Subcutaneous abdominal adipose tissue (tissue), 5 donors: ENCODE measurements at regions not wholly inside any gene's neighbourhood (a gene's known extent, or its start where the extent isn't known, plus 50 kb on each side); places are given as distances from the start of the nearest gene placed in this dataset.

ENCODE experiments used
- H3K27ac ChIP-seq: one replicate; pipeline ENCODE4 v1.7.0; 2013; ENCODE audit warnings: low read depth, mild to moderate bottlenecking, inconsistent platforms, low read length, moderate library complexity
- H3K27me3 ChIP-seq, 5 donors: one replicate each; pipeline ENCODE4 v1.7.0; 2013; ENCODE audit warnings: low read length in 5 of 5, inconsistent platforms in 1 of 5; ENCODE audit not compliant: control insufficient read depth in 5 of 5, insufficient read depth in 4 of 5
- H3K36me3 ChIP-seq, 5 donors: one replicate each; pipeline ENCODE4 v1.7.0; 2013; ENCODE audit warnings: low read length in 5 of 5; ENCODE audit not compliant: control insufficient read depth in 5 of 5, insufficient read depth in 5 of 5
- H3K4me1 ChIP-seq, 5 donors: one replicate each; pipeline ENCODE4 v1.7.0; 2013; ENCODE audit warnings: low read length in 5 of 5, mild to moderate bottlenecking in 3 of 5, moderate library complexity in 1 of 5; ENCODE audit not compliant: control insufficient read depth in 5 of 5, insufficient read depth in 5 of 5
- H3K4me3 ChIP-seq, 5 donors: one replicate each; pipeline ENCODE4 v1.7.0; 2013; ENCODE audit warnings: low read length in 5 of 5, low read depth in 1 of 5
- H3K9ac ChIP-seq, 5 donors: one replicate each; pipeline ENCODE4 v1.7.0; 2013; ENCODE audit warnings: low read length in 5 of 5, mild to moderate bottlenecking in 4 of 5, moderate library complexity in 3 of 5
- H3K9me3 ChIP-seq, 5 donors: one replicate each; pipeline ENCODE4 v1.7.0; 2013; ENCODE audit warnings: low read length in 5 of 5; ENCODE audit not compliant: control insufficient read depth in 5 of 5
- donor health status: healthy.
- donor health status: healthy.
- donor health status: healthy.
- donor health status: healthy.
- donor health status: healthy.

- Histone ChIP-seq H3K36me3 (no peaks in the 10 kb centered on the region), H3K27me3 (peaks cover 0 to 2% (median 0%) of the 10 kb centered on the region in 5 donors), H3K9me3 (peaks cover 7 to 19% (median 12%) of the 10 kb centered on the region in 5 donors), H3K27ac (no peak overlapping the region), H3K9ac (no peak overlapping the region), H3K4me1 (no peaks in the 10 kb centered on the region), H3K4me3 (no peak overlapping the region)
Measured at GRCh38 chr5:38742821-38743220, 103.0 kb upstream of the OSMR start.

GRCh38 chr5:38743562-38743961, 102.2 kb upstream of the OSMR start:
- no peak overlapping the region for H3K27ac ChIP-seq
- no peaks in the 10 kb centered on the region for H3K4me1 ChIP-seq
- peaks cover 0 to 2% (median 0%) of the 10 kb centered on the region in 5 donors for H3K27me3 ChIP-seq
- no peak overlapping the region for H3K9ac ChIP-seq
- no peak overlapping the region for H3K4me3 ChIP-seq
- no peaks in the 10 kb centered on the region for H3K36me3 ChIP-seq
- peaks cover 7 to 19% (median 12%) of the 10 kb centered on the region in 5 donors for H3K9me3 ChIP-seq

GRCh38 chr5:38745836-38746732, 99.7 kb upstream of the OSMR start:
- H3K4me3 ChIP-seq = no peak overlapping the region
- H3K36me3 ChIP-seq = no peaks in the 10 kb centered on the region
- peaks cover 0 to 2% (median 0%) of the 10 kb centered on the region in 5 donors for H3K27me3 ChIP-seq
- H3K9me3 ChIP-seq = peaks cover 7 to 19% (median 12%) of the 10 kb centered on the region in 5 donors
- H3K9ac ChIP-seq = no peak overlapping the region
- H3K4me1 ChIP-seq = no peaks in the 10 kb centered on the region
- no peak overlapping the region for H3K27ac ChIP-seq

- Histone ChIP-seq H3K36me3 (no peaks in the 10 kb centered on the region), H3K4me3 (no peak overlapping the region), H3K4me1 (peaks cover 0 to 7% (median 0%) of the 10 kb centered on the region in 5 donors), H3K9me3 (no peaks in the 10 kb centered on the region), H3K27me3 (peaks cover 0 to 9% (median 5%) of the 10 kb centered on the region in 5 donors), H3K9ac (no peak overlapping the region), H3K27ac (no peak overlapping the region)
Measured at GRCh38 chr5:38749861-38750260, 96.0 kb upstream of the OSMR start.

- Histone ChIP-seq H3K27ac (no peak overlapping the region), H3K4me3 (no peak overlapping the region)
Measured at GRCh38 chr5:38751103-38751502, 94.7 kb upstream of the OSMR start.

GRCh38 chr5:38752012-38752536, 93.7 kb upstream of the OSMR start:
- Histone ChIP-seq H3K27ac (no peak overlapping the region), H3K27me3 (peaks cover 0 to 9% (median 5%) of the 10 kb centered on the region in 5 donors), H3K4me3 (no peak overlapping the region), H3K36me3 (no peaks in the 10 kb centered on the region), H3K9ac (no peak overlapping the region), H3K9me3 (no peaks in the 10 kb centered on the region), H3K4me1 (peaks cover 0 to 7% (median 0%) of the 10 kb centered on the region in 5 donors)

More at GRCh38 chr5:38751103-38751502, 94.7 kb upstream of the OSMR start:
- Histone ChIP-seq H3K4me1 (peaks cover 0 to 7% (median 0%) of the 10 kb centered on the region in 5 donors), H3K27me3 (peaks cover 0 to 9% (median 5%) of the 10 kb centered on the region in 5 donors), H3K9me3 (no peaks in the 10 kb centered on the region), H3K9ac (no peak overlapping the region), H3K36me3 (no peaks in the 10 kb centered on the region)

GRCh38 chr5:38752622-38753021, 93.2 kb upstream of the OSMR start:
- Histone ChIP-seq H3K4me3 (no peak overlapping the region), H3K9ac (no peak overlapping the region), H3K4me1 (peaks cover 0 to 7% (median 3%) of the 10 kb centered on the region in 5 donors), H3K9me3 (no peaks in the 10 kb centered on the region), H3K27me3 (peaks cover 0 to 9% (median 6%) of the 10 kb centered on the region in 5 donors), H3K27ac (no peak overlapping the region), H3K36me3 (no peaks in the 10 kb centered on the region)

- Histone ChIP-seq H3K27ac (no peak overlapping the region), H3K9me3 (no peaks in the 10 kb centered on the region), H3K9ac (no peak overlapping the region), H3K27me3 (peaks cover 0 to 9% (median 6%) of the 10 kb centered on the region in 5 donors), H3K4me3 (no peak overlapping the region), H3K4me1 (peaks cover 0 to 7% (median 3%) of the 10 kb centered on the region in 5 donors), H3K36me3 (no peaks in the 10 kb centered on the region)
Measured at GRCh38 chr5:38753141-38753540, 92.7 kb upstream of the OSMR start.

GRCh38 chr5:38753776-38754175, 92.0 kb upstream of the OSMR start:
- Histone ChIP-seq H3K9ac (no peak overlapping the region), H3K4me1 (peaks cover 0 to 8% (median 3%) of the 10 kb centered on the region in 5 donors), H3K27me3 (peaks cover 0 to 10% (median 6%) of the 10 kb centered on the region in 5 donors), H3K9me3 (no peaks in the 10 kb centered on the region), H3K4me3 (no peak overlapping the region), H3K36me3 (no peaks in the 10 kb centered on the region), H3K27ac (no peak overlapping the region)

GRCh38 chr5:38755181-38755580, 90.6 kb upstream of the OSMR start:
- Histone ChIP-seq H3K27ac (no peak overlapping the region), H3K36me3 (no peaks in the 10 kb centered on the region), H3K9ac (no peak overlapping the region), H3K27me3 (peaks cover 0 to 12% (median 7%) of the 10 kb centered on the region in 5 donors), H3K4me3 (no peak overlapping the region), H3K4me1 (peaks cover 0 to 13% (median 6%) of the 10 kb centered on the region in 5 donors), H3K9me3 (no peaks in the 10 kb centered on the region)
